H1 (cell line): ENCODE measurements at regions not wholly inside any gene's neighbourhood (a gene's known extent, or its start where the extent isn't known, plus 50 kb on each side); places are given as distances from the start of the nearest gene placed in this dataset.

Source experiments
- CTCF ChIA-PET: fragments of 300-600 bp; sonication (Branson Sonifier 250); formaldehyde crosslinking; loops from one replicate; lab custom pipeline; 2021; ENCODE audit not compliant: partially characterized antibody; lab: Charles Lee
- POLR2A ChIA-PET: fragments of 300-600 bp; sonication (Branson Sonifier 250); formaldehyde crosslinking; loops from one replicate; lab custom pipeline; 2021; ENCODE audit warnings: inconsistent platforms; ENCODE audit not compliant: partially characterized antibody; lab: Charles Lee
- DNase-seq, 2 experiments: peaks; one replicate each; pipeline versions ENCODE4 v3.0.0 to v3.0.0-alpha.2; 2010 to 2022; ENCODE audit warnings: low spot score in 2 of 2, low read depth in 1 of 2, mixed read lengths in 1 of 2
- FAIRE-seq: peaks from 2 replicates; lab custom pipeline; 2011; peaks lifted over from hg19 to GRCh38; lab: Jason Lieb, UNC
- H2AFZ ChIP-seq: 2 replicates; pipeline ENCODE4 v1.8.1; 2012; ENCODE audit warnings: low read length, inconsistent platforms
- H2AK5ac ChIP-seq: 2 replicates; pipeline ENCODE4 v1.6.1; 2013; ENCODE audit warnings: low read depth, low read length
- H2BK120ac ChIP-seq: replicated peaks from 2 replicates; pipeline ENCODE3; 2013; ENCODE audit warnings: low read depth, low read length, inconsistent platforms
- H2BK12ac ChIP-seq: 2 replicates; pipeline ENCODE4 v1.6.1; 2013; ENCODE audit warnings: low read depth, low read length
- H2BK15ac ChIP-seq: 2 replicates; pipeline ENCODE4 v1.6.1; 2013; ENCODE audit warnings: low read length
- H2BK20ac ChIP-seq: 2 replicates; pipeline ENCODE4 v1.6.1; 2013; ENCODE audit warnings: low read length
- H2BK5ac ChIP-seq: 2 replicates; pipeline ENCODE4 v1.6.1; 2013; ENCODE audit warnings: low read depth, low read length
- H3K14ac ChIP-seq: 2 replicates; pipeline ENCODE4 v1.6.1; 2013; ENCODE audit warnings: inconsistent platforms; ENCODE audit not compliant: insufficient read length
- H3K18ac ChIP-seq: 2 replicates; pipeline ENCODE4 v1.6.1; 2013; ENCODE audit warnings: low read length; ENCODE audit errors: extremely low read depth
- H3K23ac ChIP-seq: 2 replicates; pipeline ENCODE4 v1.6.1; 2013; ENCODE audit warnings: inconsistent platforms; ENCODE audit not compliant: insufficient read length
- H3K23me2 ChIP-seq: 2 replicates; pipeline ENCODE4 v1.6.1; 2013; ENCODE audit warnings: low read depth, low read length
- H3K27ac ChIP-seq: 2 replicates; pipeline ENCODE4 v1.6.1; 2011; ENCODE audit warnings: low read depth, low read length, inconsistent platforms
- H3K27me3 ChIP-seq, 4 experiments: replicated peaks in 1 of 4; 1 replicate in 1 of 4; 2 replicates in 3 of 4; pipeline versions ENCODE4 v1.6.1 to v1.8.1; 2011 to 2013; ENCODE audit warnings: low read length in 3 of 4, mild to moderate bottlenecking in 3 of 4, inconsistent platforms in 2 of 4, mixed read lengths in 2 of 4, moderate library complexity in 1 of 4; ENCODE audit not compliant: control insufficient read depth in 3 of 4, insufficient read depth in 3 of 4; ENCODE audit errors: extremely low read depth in 1 of 4
- H3K36me3 ChIP-seq, 4 experiments: 2 replicates each; pipeline versions ENCODE4 v1.6.1 to v1.8.1; 2011 to 2013; ENCODE audit warnings: mild to moderate bottlenecking in 4 of 4, low read length in 3 of 4, moderate library complexity in 2 of 4, control low read depth in 1 of 4, inconsistent platforms in 1 of 4; ENCODE audit not compliant: insufficient read depth in 4 of 4, control insufficient read depth in 2 of 4
- H3K4ac ChIP-seq: replicated peaks from 2 replicates; pipeline ENCODE3; 2013; ENCODE audit warnings: low read length, low read depth, mixed read lengths, inconsistent platforms; ENCODE audit not compliant: insufficient read length
- H3K4me1 ChIP-seq, 4 experiments: replicated peaks in 1 of 4; 1 replicate in 1 of 4; 2 replicates in 3 of 4; pipeline versions ENCODE4 v1.6.1 to v1.8.1; 2011 to 2013; ENCODE audit warnings: low read length in 3 of 4, inconsistent platforms in 2 of 4, mixed read lengths in 1 of 4; ENCODE audit not compliant: insufficient read depth in 4 of 4, control insufficient read depth in 3 of 4
- H3K4me2 ChIP-seq, 2 experiments: 2 replicates each; pipeline versions ENCODE4 v1.6.1 to v1.8.1; 2011 to 2013; ENCODE audit warnings: low read depth in 2 of 2, low read length in 2 of 2, control low read depth in 1 of 2, inconsistent platforms in 1 of 2, mild to moderate bottlenecking in 1 of 2; ENCODE audit not compliant: insufficient read depth in 1 of 2
- H3K4me3 ChIP-seq, 4 experiments: fragments of 200-600, 300-600 bp in 1 of 4; sonication (generic), shearing (Covaris generic), sonication (Bioruptor Twin) in 1 of 4; 2 replicates each; pipeline versions ENCODE4 v1.5.1 to v1.8.1; 2011 to 2016; ENCODE audit warnings: low read length in 4 of 4, low read depth in 3 of 4, control low read depth in 2 of 4, inconsistent platforms in 2 of 4, mild to moderate bottlenecking in 2 of 4, mixed read lengths in 1 of 4, moderate library complexity in 1 of 4; ENCODE audit not compliant: insufficient read depth in 2 of 4; ENCODE audit errors: extremely low read depth in 1 of 4
- H3K56ac ChIP-seq: replicated peaks from 2 replicates; pipeline ENCODE3; 2013; ENCODE audit warnings: low read depth, mild to moderate bottlenecking, mixed read lengths, low read length, inconsistent platforms; ENCODE audit not compliant: insufficient read length
- H3K79me1 ChIP-seq: 2 replicates; pipeline ENCODE4 v1.6.1; 2013; ENCODE audit warnings: low read depth, low read length, control low read depth
- H3K79me2 ChIP-seq, 2 experiments: 2 replicates each; pipeline versions ENCODE4 v1.6.1 to v1.8.1; 2012 to 2013; ENCODE audit warnings: low read length in 2 of 2, mild to moderate bottlenecking in 2 of 2, inconsistent platforms in 1 of 2; ENCODE audit not compliant: insufficient read depth in 2 of 2, control insufficient read depth in 1 of 2
- H3K9ac ChIP-seq, 4 experiments: replicated peaks in 1 of 4; 1 replicate in 1 of 4; 2 replicates in 3 of 4; pipeline versions ENCODE4 v1.6.1 to v1.8.1; 2011 to 2013; ENCODE audit warnings: low read depth in 3 of 4, low read length in 3 of 4, control low read depth in 2 of 4, mild to moderate bottlenecking in 2 of 4, moderate library complexity in 2 of 4, inconsistent platforms in 1 of 4; ENCODE audit errors: extremely low read depth in 1 of 4
- H3K9me3 ChIP-seq, 2 experiments: 2 replicates each; pipeline versions ENCODE4 v1.6.1 to v1.8.1; 2012 to 2013; ENCODE audit warnings: mild to moderate bottlenecking in 2 of 2, moderate library complexity in 2 of 2, control low read depth in 1 of 2, inconsistent platforms in 1 of 2, low read depth in 1 of 2, low read length in 1 of 2, mixed read lengths in 1 of 2; ENCODE audit not compliant: insufficient read depth in 2 of 2
- H4K20me1 ChIP-seq, 2 experiments: replicated peaks in 1 of 2; 2 replicates each; pipeline versions ENCODE3 to v1.8.1; 2011 to 2013; ENCODE audit warnings: inconsistent platforms in 2 of 2, low read length in 2 of 2, mild to moderate bottlenecking in 1 of 2; ENCODE audit not compliant: insufficient read depth in 2 of 2, control insufficient read depth in 1 of 2
- H4K5ac ChIP-seq: 2 replicates; pipeline ENCODE4 v1.6.1; 2013; ENCODE audit warnings: low read length, low read depth, mixed read lengths, inconsistent platforms; ENCODE audit not compliant: insufficient read length
- H4K8ac ChIP-seq: 2 replicates; pipeline ENCODE4 v1.8.0; 2013; ENCODE audit warnings: mild to moderate bottlenecking, moderate library complexity, low read length, inconsistent platforms; ENCODE audit not compliant: insufficient read depth; ENCODE audit errors: extremely low read depth
- H4K91ac ChIP-seq: replicated peaks from 2 replicates; pipeline ENCODE3; 2013; ENCODE audit warnings: low read length, mixed read lengths, inconsistent platforms; ENCODE audit not compliant: insufficient read length
- POLR2A ChIP-seq, 2 experiments: IDR thresholded peaks; 1 replicate in 1 of 2; 2 replicates in 1 of 2; pipeline ENCODE4 v1.6.1; 2011; ENCODE audit warnings: low read depth in 2 of 2, low read length in 2 of 2, mild to moderate bottlenecking in 2 of 2; ENCODE audit errors: control extremely low read depth in 1 of 2
- SAP30 ChIP-seq: fragments of 300-600 bp; sonication (generic); IDR thresholded peaks from 2 replicates; pipeline ENCODE4 v1.7.1; 2012; ENCODE audit warnings: low read length, moderate library complexity, mild to moderate bottlenecking, inconsistent platforms; ENCODE audit not compliant: insufficient read depth, insufficient replicate concordance
- SP2 ChIP-seq: IDR thresholded peaks from 2 replicates; pipeline ENCODE4 v1.6.1; 2012; ENCODE audit warnings: mild to moderate bottlenecking, low read length, inconsistent platforms
- WGBS, 2 experiments: shearing (Covaris generic) in 1 of 2; methylation state at CpG; one replicate each; pipeline versions ENCODE4 v1.1.6 to v1.1.7; 2013 to 2015; ENCODE audit warnings: low lambda C conversion rate in 2 of 2, mixed read lengths in 2 of 2, inconsistent platforms in 1 of 2, low coverage in 1 of 2, missing lambda C conversion rate in 1 of 2; ENCODE audit not compliant: insufficient replicate concordance in 2 of 2, insufficient coverage in 1 of 2, insufficient read length in 1 of 2; ENCODE audit errors: extremely low coverage in 1 of 2, missing lambda C conversion rate in 1 of 2; 5-methylcytosine and 5-hydroxymethylcytosine counted together
- TF ChIP-seq, protein P1 (sequence below), 3 experiments: IDR thresholded peaks; 1 replicate in 2 of 3; 2 replicates in 1 of 3; pipeline versions ENCODE4 v1.5.1 to v1.6.1; 2011; ENCODE audit warnings: low read length in 3 of 3, mild to moderate bottlenecking in 3 of 3, inconsistent platforms in 2 of 3, low read depth in 1 of 3, moderate library complexity in 1 of 3; ENCODE audit not compliant: insufficient read depth in 1 of 3; ENCODE audit errors: control extremely low read depth in 1 of 3

DNA sequence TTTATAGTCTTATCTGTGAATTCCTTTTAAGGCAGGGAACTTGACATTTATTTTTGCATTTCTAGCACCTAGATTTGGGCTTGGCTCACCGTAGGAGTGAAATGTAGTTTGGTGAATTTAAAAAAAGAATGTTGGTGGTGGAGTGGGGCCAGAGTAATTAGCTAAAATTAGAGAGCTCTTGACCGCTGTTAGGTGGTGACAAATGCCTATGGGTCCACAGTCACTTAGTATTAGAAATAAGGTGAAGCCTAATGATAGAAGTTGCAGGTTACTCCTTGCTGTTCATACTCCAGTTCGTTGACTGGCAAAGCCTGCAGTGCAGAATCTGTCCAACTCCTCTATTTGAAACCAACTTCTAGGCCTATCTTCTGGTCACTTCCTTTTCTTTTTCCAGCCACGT is 318.8 kb upstream of the NRIP1 start:
- Histone ChIP-seq H2BK20ac (no peak overlapping the region), H3K9me3 (0 out of 4 replicates have a peak, but pooled peaks cover 0 to 3% of the 10 kb centered on the region in 2 experiments)
- DNase-seq = no peak

More for the DNA sequence above, 318.8 kb upstream of the NRIP1 start:
- no peak overlapping the region for H2BK5ac ChIP-seq
- no peak overlapping the region for H2BK12ac ChIP-seq
- H3K23ac ChIP-seq = no peak overlapping the region
- no peak overlapping the region for H3K14ac ChIP-seq
- H4K5ac ChIP-seq = no peak overlapping the region
- no peak overlapping the region for H3K4me2 ChIP-seq
- H3K4me1 ChIP-seq = no peaks in the 10 kb centered on the region
- H3K36me3 ChIP-seq = no peaks in the 10 kb centered on the region
- no peaks in the 10 kb centered on the region for H4K20me1 ChIP-seq
- no peak overlapping the region for H4K8ac ChIP-seq
- H3K23me2 ChIP-seq = no peaks in the 10 kb centered on the region
- POLR2A ChIA-PET = no interaction called here
- H3K56ac ChIP-seq = no peak overlapping the region
- H3K27ac ChIP-seq = no peak overlapping the region
- no peak overlapping the region for H3K9ac ChIP-seq
- no peaks in the 10 kb centered on the region for H3K79me1 ChIP-seq
- no peak overlapping the region for H2AFZ ChIP-seq
- H3K79me2 ChIP-seq = no peaks in the 10 kb centered on the region
- TF ChIP-seq, protein P1, sequence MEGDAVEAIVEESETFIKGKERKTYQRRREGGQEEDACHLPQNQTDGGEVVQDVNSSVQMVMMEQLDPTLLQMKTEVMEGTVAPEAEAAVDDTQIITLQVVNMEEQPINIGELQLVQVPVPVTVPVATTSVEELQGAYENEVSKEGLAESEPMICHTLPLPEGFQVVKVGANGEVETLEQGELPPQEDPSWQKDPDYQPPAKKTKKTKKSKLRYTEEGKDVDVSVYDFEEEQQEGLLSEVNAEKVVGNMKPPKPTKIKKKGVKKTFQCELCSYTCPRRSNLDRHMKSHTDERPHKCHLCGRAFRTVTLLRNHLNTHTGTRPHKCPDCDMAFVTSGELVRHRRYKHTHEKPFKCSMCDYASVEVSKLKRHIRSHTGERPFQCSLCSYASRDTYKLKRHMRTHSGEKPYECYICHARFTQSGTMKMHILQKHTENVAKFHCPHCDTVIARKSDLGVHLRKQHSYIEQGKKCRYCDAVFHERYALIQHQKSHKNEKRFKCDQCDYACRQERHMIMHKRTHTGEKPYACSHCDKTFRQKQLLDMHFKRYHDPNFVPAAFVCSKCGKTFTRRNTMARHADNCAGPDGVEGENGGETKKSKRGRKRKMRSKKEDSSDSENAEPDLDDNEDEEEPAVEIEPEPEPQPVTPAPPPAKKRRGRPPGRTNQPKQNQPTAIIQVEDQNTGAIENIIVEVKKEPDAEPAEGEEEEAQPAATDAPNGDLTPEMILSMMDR (IDR thresholded peaks at IDR 0.05; ENCODE audit: control extremely low read depth in 1 of 3, insufficient read depth in 1 of 3, low read depth in 1 of 3, low read length in 3 of 3) = no peak
- TF ChIP-seq SP2 = no peak
- TF ChIP-seq SAP30 = no peak
- TF ChIP-seq POLR2A (IDR thresholded peaks at IDR 0.05; ENCODE audit: control extremely low read depth in 1 of 2, low read depth in 2 of 2, low read length in 2 of 2) = no peak
- no peak for FAIRE-seq
- no peak overlapping the region for H3K4ac ChIP-seq
- no peaks in the 10 kb centered on the region; a peak in 1 of 7 replicates for H3K27me3 ChIP-seq
- H3K4me3 ChIP-seq = no peak overlapping the region
- no peak overlapping the region for H2BK15ac ChIP-seq
- no peak overlapping the region for H2BK120ac ChIP-seq
- no peak overlapping the region for H3K18ac ChIP-seq
- 84% methylated on average over 4 of the region's 4 CpGs; no CpG with 5 or more reads in 1 of the 2 experiments for WGBS, 2 experiments
- no peak overlapping the region for H2AK5ac ChIP-seq
- no peak overlapping the region for H4K91ac ChIP-seq
- CTCF ChIA-PET = interaction anchor here (1.1 kb wide), 1 partner anchor 326 kb away, joined by 3 read pairs; no protein-coding TSS in a partner anchor
